GM23338 (cell line): ENCODE measurements at regions not wholly inside any gene's neighbourhood (a gene's known extent, or its start where the extent isn't known, plus 50 kb on each side); places are given as distances from the start of the nearest gene placed in this dataset.

Source experiments
- ATAC-seq: fragments of 200-7000 bp; cut with Tn5 transposase; 3 replicates; pipeline ENCODE4 v1.9.1; 2020
- DNase-seq: peaks from one replicate; pipeline ENCODE4 v3.0.0-alpha.2; 2015; ENCODE audit warnings: low spot score
- H2AFZ ChIP-seq: fragments of 200-600 bp; sonication (generic); 2 replicates; pipeline ENCODE4 v1.8.0; 2016; ENCODE audit warnings: antibody characterized with exemption, mild to moderate bottlenecking, moderate library complexity
- H3F3A ChIP-seq: fragments of 200-600 bp; sonication (generic); replicated peaks from 2 replicates; pipeline ENCODE4 v1.8.0; 2017; ENCODE audit warnings: antibody characterized with exemption, mixed run types, low read depth
- H3K27ac ChIP-seq: fragments of 200-600 bp; sonication (generic); 2 replicates; pipeline ENCODE4 v1.6.1; 2016; ENCODE audit warnings: low read depth
- H3K27me3 ChIP-seq: fragments of 200-600 bp; sonication (generic); 2 replicates; pipeline ENCODE4 v1.8.0; 2016; ENCODE audit warnings: mild to moderate bottlenecking, mixed run types, moderate library complexity; ENCODE audit not compliant: insufficient read depth
- H3K36me3 ChIP-seq: fragments of 200-600 bp; sonication (generic); 2 replicates; pipeline ENCODE4 v1.8.0; 2016; ENCODE audit warnings: mild to moderate bottlenecking; ENCODE audit not compliant: insufficient read depth
- H3K4me1 ChIP-seq: fragments of 200-600 bp; sonication (generic); 2 replicates; pipeline ENCODE4 v1.8.0; 2016; ENCODE audit warnings: mild to moderate bottlenecking, moderate library complexity; ENCODE audit not compliant: insufficient read depth
- H3K4me2 ChIP-seq: fragments of 200-600 bp; sonication (generic); 2 replicates; pipeline ENCODE4 v1.7.1; 2017; ENCODE audit warnings: mixed run types
- H3K4me3 ChIP-seq: fragments of 200-600 bp; sonication (generic); 2 replicates; pipeline ENCODE4 v1.6.1; 2016; ENCODE audit warnings: mixed run types
- H3K79me2 ChIP-seq: fragments of 200-600 bp; sonication (generic); replicated peaks from 2 replicates; pipeline ENCODE4 v1.8.0; 2017; ENCODE audit warnings: mild to moderate bottlenecking; ENCODE audit not compliant: insufficient read depth
- H3K9me2 ChIP-seq: fragments of 200-600 bp; sonication (generic); 2 replicates; pipeline ENCODE4 v1.8.0; 2017; ENCODE audit not compliant: insufficient read depth
- H4K20me1 ChIP-seq: fragments of 200-600 bp; sonication (generic); replicated peaks from 2 replicates; pipeline ENCODE4 v1.8.0; 2017; ENCODE audit warnings: mild to moderate bottlenecking; ENCODE audit not compliant: insufficient read depth
- H3K27ac Mint-ChIP-seq: 2 replicates; pipeline ENCODE4 v1.8.0; 2020; ENCODE audit warnings: inconsistent platforms, mild to moderate bottlenecking, moderate library complexity, mixed read lengths
- H3K27me3 Mint-ChIP-seq: 3 replicates; pipeline ENCODE4 v1.8.0; 2022; ENCODE audit warnings: low read depth, mild to moderate bottlenecking, moderate library complexity, mixed read lengths, inconsistent platforms; ENCODE audit not compliant: insufficient read depth, poor library complexity
- H3K36me3 Mint-ChIP-seq: 3 replicates; pipeline ENCODE4 v1.8.0; 2021; ENCODE audit warnings: low read depth, mild to moderate bottlenecking, inconsistent platforms, moderate library complexity, mixed read lengths
- H3K4me1 Mint-ChIP-seq: 3 replicates; pipeline ENCODE4 v1.8.0; 2020; ENCODE audit warnings: mild to moderate bottlenecking, inconsistent platforms, mixed read lengths
- H3K4me3 Mint-ChIP-seq: 3 replicates; pipeline ENCODE4 v1.8.0; 2021; ENCODE audit warnings: moderate library complexity, mild to moderate bottlenecking, inconsistent platforms, mixed read lengths
- H3K9me3 Mint-ChIP-seq: 3 replicates; pipeline ENCODE4 v1.8.0; 2020; ENCODE audit warnings: moderate library complexity, mild to moderate bottlenecking, inconsistent platforms, mixed read lengths
- CREB1 ChIP-seq: fragments of 250-450 bp; sonication (Bioruptor Pico); IDR thresholded peaks from 2 replicates; pipeline ENCODE4 v1.5.0; 2020; ENCODE audit warnings: low read depth, mild to moderate bottlenecking, moderate library complexity
- EZH2 ChIP-seq: fragments of 200-600 bp; sonication (generic); IDR thresholded peaks from one replicate; pipeline ENCODE4 v1.8.0; 2017; ENCODE audit warnings: antibody characterized with exemption, mild to moderate bottlenecking, low read depth; ENCODE audit not compliant: unreplicated experiment
- EZH2phosphoT487 ChIP-seq: fragments of 200-600 bp; sonication (generic); IDR thresholded peaks from one replicate; pipeline ENCODE4 v1.8.1; 2018; ENCODE audit warnings: antibody characterized with exemption; ENCODE audit not compliant: unreplicated experiment
- JUNB ChIP-seq: IDR thresholded peaks from one replicate; pipeline ENCODE4 v1.6.1; 2016; ENCODE audit warnings: antibody characterized with exemption; ENCODE audit not compliant: unreplicated experiment
- NANOG ChIP-seq: IDR thresholded peaks from 2 replicates; pipeline ENCODE4 v1.6.1; 2016; ENCODE audit warnings: antibody characterized with exemption, borderline replicate concordance
- POLR2AphosphoS5 ChIP-seq: IDR thresholded peaks from 2 replicates; pipeline ENCODE4 v1.6.1; 2016; ENCODE audit warnings: antibody characterized with exemption, low read depth
- STAT1 ChIP-seq: IDR thresholded peaks from one replicate; pipeline ENCODE4 v1.6.1; 2016; ENCODE audit warnings: antibody characterized with exemption; ENCODE audit not compliant: unreplicated experiment
- ZNF114 ChIP-seq: fragments of 250-450 bp; sonication (Bioruptor Pico); IDR thresholded peaks from 2 replicates; pipeline ENCODE4 v1.5.0; 2020; ENCODE audit warnings: mild to moderate bottlenecking, moderate library complexity
- ZNF331 ChIP-seq: fragments of 250-450 bp; sonication (Bioruptor Pico); IDR thresholded peaks from 2 replicates; pipeline ENCODE4 v1.5.0; 2020; ENCODE audit warnings: low read depth, mild to moderate bottlenecking, moderate library complexity
- TF ChIP-seq, protein P1 (sequence below): fragments of 250-450 bp; sonication (Bioruptor Pico); IDR thresholded peaks from 2 replicates; pipeline ENCODE4 v1.5.0; 2020; ENCODE audit warnings: mild to moderate bottlenecking, moderate library complexity
- TF ChIP-seq, protein P2 (sequence below), 2 experiments: fragments of 200-600 bp in 1 of 2; sonication (generic) in 1 of 2; conservative IDR thresholded peaks; 2 replicates each; pipeline versions ENCODE4 v1.5.1 to v1.6.1; 2016 to 2017; ENCODE audit warnings: antibody characterized with exemption in 2 of 2, low read depth in 2 of 2, mild to moderate bottlenecking in 2 of 2, moderate library complexity in 1 of 2
- TF ChIP-seq, protein P3 (sequence below): IDR thresholded peaks from one replicate; pipeline ENCODE4 v1.6.1; 2018; ENCODE audit warnings: antibody characterized with exemption; ENCODE audit not compliant: unreplicated experiment
- TF ChIP-seq, protein P4 (sequence below): IDR thresholded peaks from 2 replicates; pipeline ENCODE4 v1.6.1; 2016; ENCODE audit warnings: antibody characterized with exemption

GRCh38 chr10:10914144-10914543, 103.5 kb upstream of the CELF2 start:
- H3K27ac Mint-ChIP-seq, result no peak overlapping the region
- Histone ChIP-seq H3K4me2 (no peak overlapping the region), H3K9me2 (no peaks in the 10 kb centered on the region), H3F3A (no peaks in the 10 kb centered on the region), H2AFZ (no peak overlapping the region), H3K27me3 (no peaks in the 10 kb centered on the region), H3K4me1 (peaks cover 8% of the 10 kb centered on the region; the same call in 1 of the 2 replicates), H3K27ac (no peak overlapping the region), H3K79me2 (no peaks in the 10 kb centered on the region), H4K20me1 (no peaks in the 10 kb centered on the region), H3K36me3 (no peaks in the 10 kb centered on the region), H3K4me3 (no peak overlapping the region)
- no peak overlapping the region for H3K4me3 Mint-ChIP-seq
- H3K36me3 Mint-ChIP-seq, result no peaks in the 10 kb centered on the region
- TF ChIP-seq CREB1 (CRISPR knock-in tag), result no peak
- TF ChIP-seq JUNB, result no peak
- TF ChIP-seq ZNF331 (CRISPR knock-in tag), result no peak
- no peak for TF ChIP-seq STAT1
- TF ChIP-seq EZH2, result no peak
- TF ChIP-seq, protein P1, sequence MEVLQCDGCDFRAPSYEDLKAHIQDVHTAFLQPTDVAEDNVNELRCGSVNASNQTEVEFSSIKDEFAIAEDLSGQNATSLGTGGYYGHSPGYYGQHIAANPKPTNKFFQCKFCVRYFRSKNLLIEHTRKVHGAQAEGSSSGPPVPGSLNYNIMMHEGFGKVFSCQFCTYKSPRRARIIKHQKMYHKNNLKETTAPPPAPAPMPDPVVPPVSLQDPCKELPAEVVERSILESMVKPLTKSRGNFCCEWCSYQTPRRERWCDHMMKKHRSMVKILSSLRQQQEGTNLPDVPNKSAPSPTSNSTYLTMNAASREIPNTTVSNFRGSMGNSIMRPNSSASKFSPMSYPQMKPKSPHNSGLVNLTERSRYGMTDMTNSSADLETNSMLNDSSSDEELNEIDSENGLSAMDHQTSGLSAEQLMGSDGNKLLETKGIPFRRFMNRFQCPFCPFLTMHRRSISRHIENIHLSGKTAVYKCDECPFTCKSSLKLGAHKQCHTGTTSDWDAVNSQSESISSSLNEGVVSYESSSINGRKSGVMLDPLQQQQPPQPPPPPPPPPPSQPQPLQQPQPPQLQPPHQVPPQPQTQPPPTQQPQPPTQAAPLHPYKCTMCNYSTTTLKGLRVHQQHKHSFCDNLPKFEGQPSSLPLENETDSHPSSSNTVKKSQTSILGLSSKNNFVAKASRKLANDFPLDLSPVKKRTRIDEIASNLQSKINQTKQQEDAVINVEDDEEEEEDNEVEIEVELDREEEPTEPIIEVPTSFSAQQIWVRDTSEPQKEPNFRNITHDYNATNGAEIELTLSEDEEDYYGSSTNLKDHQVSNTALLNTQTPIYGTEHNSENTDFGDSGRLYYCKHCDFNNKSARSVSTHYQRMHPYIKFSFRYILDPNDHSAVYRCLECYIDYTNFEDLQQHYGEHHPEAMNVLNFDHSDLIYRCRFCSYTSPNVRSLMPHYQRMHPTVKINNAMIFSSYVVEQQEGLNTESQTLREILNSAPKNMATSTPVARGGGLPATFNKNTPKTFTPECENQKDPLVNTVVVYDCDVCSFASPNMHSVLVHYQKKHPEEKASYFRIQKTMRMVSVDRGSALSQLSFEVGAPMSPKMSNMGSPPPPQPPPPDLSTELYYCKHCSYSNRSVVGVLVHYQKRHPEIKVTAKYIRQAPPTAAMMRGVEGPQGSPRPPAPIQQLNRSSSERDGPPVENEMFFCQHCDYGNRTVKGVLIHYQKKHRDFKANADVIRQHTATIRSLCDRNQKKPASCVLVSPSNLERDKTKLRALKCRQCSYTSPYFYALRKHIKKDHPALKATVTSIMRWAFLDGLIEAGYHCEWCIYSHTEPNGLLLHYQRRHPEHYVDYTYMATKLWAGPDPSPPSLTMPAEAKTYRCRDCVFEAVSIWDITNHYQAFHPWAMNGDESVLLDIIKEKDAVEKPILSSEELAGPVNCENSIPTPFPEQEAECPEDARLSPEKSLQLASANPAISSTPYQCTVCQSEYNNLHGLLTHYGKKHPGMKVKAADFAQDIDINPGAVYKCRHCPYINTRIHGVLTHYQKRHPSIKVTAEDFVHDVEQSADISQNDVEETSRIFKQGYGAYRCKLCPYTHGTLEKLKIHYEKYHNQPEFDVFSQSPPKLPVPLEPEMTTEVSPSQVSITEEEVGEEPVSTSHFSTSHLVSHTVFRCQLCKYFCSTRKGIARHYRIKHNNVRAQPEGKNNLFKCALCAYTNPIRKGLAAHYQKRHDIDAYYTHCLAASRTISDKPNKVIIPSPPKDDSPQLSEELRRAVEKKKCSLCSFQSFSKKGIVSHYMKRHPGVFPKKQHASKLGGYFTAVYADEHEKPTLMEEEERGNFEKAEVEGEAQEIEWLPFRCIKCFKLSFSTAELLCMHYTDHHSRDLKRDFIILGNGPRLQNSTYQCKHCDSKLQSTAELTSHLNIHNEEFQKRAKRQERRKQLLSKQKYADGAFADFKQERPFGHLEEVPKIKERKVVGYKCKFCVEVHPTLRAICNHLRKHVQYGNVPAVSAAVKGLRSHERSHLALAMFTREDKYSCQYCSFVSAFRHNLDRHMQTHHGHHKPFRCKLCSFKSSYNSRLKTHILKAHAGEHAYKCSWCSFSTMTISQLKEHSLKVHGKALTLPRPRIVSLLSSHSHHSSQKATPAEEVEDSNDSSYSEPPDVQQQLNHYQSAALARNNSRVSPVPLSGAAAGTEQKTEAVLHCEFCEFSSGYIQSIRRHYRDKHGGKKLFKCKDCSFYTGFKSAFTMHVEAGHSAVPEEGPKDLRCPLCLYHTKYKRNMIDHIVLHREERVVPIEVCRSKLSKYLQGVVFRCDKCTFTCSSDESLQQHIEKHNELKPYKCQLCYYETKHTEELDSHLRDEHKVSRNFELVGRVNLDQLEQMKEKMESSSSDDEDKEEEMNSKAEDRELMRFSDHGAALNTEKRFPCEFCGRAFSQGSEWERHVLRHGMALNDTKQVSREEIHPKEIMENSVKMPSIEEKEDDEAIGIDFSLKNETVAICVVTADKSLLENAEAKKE (CRISPR knock-in tag), result no peak
- TF ChIP-seq, protein P2, sequence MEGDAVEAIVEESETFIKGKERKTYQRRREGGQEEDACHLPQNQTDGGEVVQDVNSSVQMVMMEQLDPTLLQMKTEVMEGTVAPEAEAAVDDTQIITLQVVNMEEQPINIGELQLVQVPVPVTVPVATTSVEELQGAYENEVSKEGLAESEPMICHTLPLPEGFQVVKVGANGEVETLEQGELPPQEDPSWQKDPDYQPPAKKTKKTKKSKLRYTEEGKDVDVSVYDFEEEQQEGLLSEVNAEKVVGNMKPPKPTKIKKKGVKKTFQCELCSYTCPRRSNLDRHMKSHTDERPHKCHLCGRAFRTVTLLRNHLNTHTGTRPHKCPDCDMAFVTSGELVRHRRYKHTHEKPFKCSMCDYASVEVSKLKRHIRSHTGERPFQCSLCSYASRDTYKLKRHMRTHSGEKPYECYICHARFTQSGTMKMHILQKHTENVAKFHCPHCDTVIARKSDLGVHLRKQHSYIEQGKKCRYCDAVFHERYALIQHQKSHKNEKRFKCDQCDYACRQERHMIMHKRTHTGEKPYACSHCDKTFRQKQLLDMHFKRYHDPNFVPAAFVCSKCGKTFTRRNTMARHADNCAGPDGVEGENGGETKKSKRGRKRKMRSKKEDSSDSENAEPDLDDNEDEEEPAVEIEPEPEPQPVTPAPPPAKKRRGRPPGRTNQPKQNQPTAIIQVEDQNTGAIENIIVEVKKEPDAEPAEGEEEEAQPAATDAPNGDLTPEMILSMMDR (conservative IDR thresholded peaks at IDR 0.05; ENCODE audit: low read depth in 2 of 2), result no peak
- no peak for TF ChIP-seq ZNF114 (CRISPR knock-in tag)
- TF ChIP-seq, protein P3, sequence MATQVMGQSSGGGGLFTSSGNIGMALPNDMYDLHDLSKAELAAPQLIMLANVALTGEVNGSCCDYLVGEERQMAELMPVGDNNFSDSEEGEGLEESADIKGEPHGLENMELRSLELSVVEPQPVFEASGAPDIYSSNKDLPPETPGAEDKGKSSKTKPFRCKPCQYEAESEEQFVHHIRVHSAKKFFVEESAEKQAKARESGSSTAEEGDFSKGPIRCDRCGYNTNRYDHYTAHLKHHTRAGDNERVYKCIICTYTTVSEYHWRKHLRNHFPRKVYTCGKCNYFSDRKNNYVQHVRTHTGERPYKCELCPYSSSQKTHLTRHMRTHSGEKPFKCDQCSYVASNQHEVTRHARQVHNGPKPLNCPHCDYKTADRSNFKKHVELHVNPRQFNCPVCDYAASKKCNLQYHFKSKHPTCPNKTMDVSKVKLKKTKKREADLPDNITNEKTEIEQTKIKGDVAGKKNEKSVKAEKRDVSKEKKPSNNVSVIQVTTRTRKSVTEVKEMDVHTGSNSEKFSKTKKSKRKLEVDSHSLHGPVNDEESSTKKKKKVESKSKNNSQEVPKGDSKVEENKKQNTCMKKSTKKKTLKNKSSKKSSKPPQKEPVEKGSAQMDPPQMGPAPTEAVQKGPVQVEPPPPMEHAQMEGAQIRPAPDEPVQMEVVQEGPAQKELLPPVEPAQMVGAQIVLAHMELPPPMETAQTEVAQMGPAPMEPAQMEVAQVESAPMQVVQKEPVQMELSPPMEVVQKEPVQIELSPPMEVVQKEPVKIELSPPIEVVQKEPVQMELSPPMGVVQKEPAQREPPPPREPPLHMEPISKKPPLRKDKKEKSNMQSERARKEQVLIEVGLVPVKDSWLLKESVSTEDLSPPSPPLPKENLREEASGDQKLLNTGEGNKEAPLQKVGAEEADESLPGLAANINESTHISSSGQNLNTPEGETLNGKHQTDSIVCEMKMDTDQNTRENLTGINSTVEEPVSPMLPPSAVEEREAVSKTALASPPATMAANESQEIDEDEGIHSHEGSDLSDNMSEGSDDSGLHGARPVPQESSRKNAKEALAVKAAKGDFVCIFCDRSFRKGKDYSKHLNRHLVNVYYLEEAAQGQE, result no peak
- TF ChIP-seq POLR2AphosphoS5, result no peak
- TF ChIP-seq, protein P4, sequence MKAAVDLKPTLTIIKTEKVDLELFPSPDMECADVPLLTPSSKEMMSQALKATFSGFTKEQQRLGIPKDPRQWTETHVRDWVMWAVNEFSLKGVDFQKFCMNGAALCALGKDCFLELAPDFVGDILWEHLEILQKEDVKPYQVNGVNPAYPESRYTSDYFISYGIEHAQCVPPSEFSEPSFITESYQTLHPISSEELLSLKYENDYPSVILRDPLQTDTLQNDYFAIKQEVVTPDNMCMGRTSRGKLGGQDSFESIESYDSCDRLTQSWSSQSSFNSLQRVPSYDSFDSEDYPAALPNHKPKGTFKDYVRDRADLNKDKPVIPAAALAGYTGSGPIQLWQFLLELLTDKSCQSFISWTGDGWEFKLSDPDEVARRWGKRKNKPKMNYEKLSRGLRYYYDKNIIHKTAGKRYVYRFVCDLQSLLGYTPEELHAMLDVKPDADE, result no peak
- TF ChIP-seq NANOG, result no peak
- TF ChIP-seq EZH2phosphoT487, result no peak
- ATAC-seq (no peak), DNase-seq (no peak)
- H3K9me3 Mint-ChIP-seq, result no peaks in the 10 kb centered on the region
- peaks cover 4% of the 10 kb centered on the region for H3K27me3 Mint-ChIP-seq
- H3K4me1 Mint-ChIP-seq, result peaks cover 10% of the 10 kb centered on the region
